Ovary (tissue), 3 donors: ENCODE measurements at regions not wholly inside any gene's neighbourhood (a gene's known extent, or its start where the extent isn't known, plus 50 kb on each side); places are given as distances from the start of the nearest gene placed in this dataset.

Experiments used
- CTCF ChIP-seq, 3 donors: fragments of 450-650 bp in 2 of 3; fragments of 200-600 bp in 1 of 3; IDR thresholded peaks; one replicate each; pipeline versions ENCODE4 v1.5.1 to v1.8.0; 2016 to 2022; ENCODE audit warnings: antibody characterized with exemption in 3 of 3, mild to moderate bottlenecking in 1 of 3
- POLR2A ChIP-seq: fragments of 450-650 bp; IDR thresholded peaks from one replicate; pipeline ENCODE4 v1.6.1; 2017; ENCODE audit warnings: antibody characterized with exemption, mild to moderate bottlenecking, moderate library complexity
- donor health status: DM: no; HTN: no; CAD: no.

GRCh38 chr1:190957565-190957964 is 479.9 kb upstream of the BRINP3 start:
- TF ChIP-seq CTCF (IDR thresholded peaks at IDR 0.05) (no peak), POLR2A (no peak)
